ENCODE measurements at regions not wholly inside any gene's neighbourhood (a gene's known extent, or its start where the extent isn't known, plus 50 kb on each side); places are given as distances from the start of the nearest gene placed in this dataset.

- DNase-seq (ENCODE audit: low spot score), result no peak
- Mint-ChIP-seq H3K27me3 (ENCODE audit: unreplicated experiment) (peaks cover 2% of the 10 kb centered on the region), H3K4me1 (ENCODE audit: unreplicated experiment) (no peaks in the 10 kb centered on the region), H3K36me3 (ENCODE audit: low read depth, unreplicated experiment) (no peaks in the 10 kb centered on the region), H3K4me3 (ENCODE audit: unreplicated experiment) (no peak overlapping the region), H3K9me3 (ENCODE audit: unreplicated experiment) (peaks cover 4% of the 10 kb centered on the region), H3K27ac (ENCODE audit: unreplicated experiment) (no peak overlapping the region)
- TF ChIP-seq CTCF (IDR thresholded peaks at IDR 0.05; ENCODE audit: unreplicated experiment), result no peak
These were observed 105.5 kb upstream of the NPSR1 start for GRCh38 chr7:34552502-34552901.

- Mint-ChIP-seq H3K9me3 (ENCODE audit: unreplicated experiment) (no peaks in the 10 kb centered on the region), H3K4me1 (ENCODE audit: unreplicated experiment) (no peaks in the 10 kb centered on the region), H3K4me3 (ENCODE audit: unreplicated experiment) (no peak overlapping the region), H3K27ac (ENCODE audit: unreplicated experiment) (no peak overlapping the region), H3K27me3 (ENCODE audit: unreplicated experiment) (no peaks in the 10 kb centered on the region), H3K36me3 (ENCODE audit: low read depth, unreplicated experiment) (no peaks in the 10 kb centered on the region)
- no peak for DNase-seq (ENCODE audit: low spot score)
- no peak for TF ChIP-seq CTCF (IDR thresholded peaks at IDR 0.05; ENCODE audit: unreplicated experiment)
These were observed 100.0 kb upstream of the NPSR1 start for GRCh38 chr7:34558022-34558421.

GRCh38 chr7:34564091-34564490 lies 93.9 kb upstream of the NPSR1 start:
- no peak for TF ChIP-seq CTCF (IDR thresholded peaks at IDR 0.05; ENCODE audit: unreplicated experiment)
- no peaks in the 10 kb centered on the region for H3K4me1 Mint-ChIP-seq (ENCODE audit: unreplicated experiment)
- no peak overlapping the region for H3K27ac Mint-ChIP-seq (ENCODE audit: unreplicated experiment)
- no peaks in the 10 kb centered on the region for H3K9me3 Mint-ChIP-seq (ENCODE audit: unreplicated experiment)
- no peak for DNase-seq (ENCODE audit: low spot score)
- H3K4me3 Mint-ChIP-seq (ENCODE audit: unreplicated experiment), result no peak overlapping the region
- no peaks in the 10 kb centered on the region for H3K36me3 Mint-ChIP-seq (ENCODE audit: low read depth, unreplicated experiment)
- H3K27me3 Mint-ChIP-seq (ENCODE audit: unreplicated experiment), result no peaks in the 10 kb centered on the region

- Mint-ChIP-seq H3K27me3 (ENCODE audit: unreplicated experiment) (no peaks in the 10 kb centered on the region), H3K4me1 (ENCODE audit: unreplicated experiment) (no peaks in the 10 kb centered on the region)
These were observed 90.1 kb upstream of the NPSR1 start for GRCh38 chr7:34567906-34568305.

More at GRCh38 chr7:34567906-34568305, 90.1 kb upstream of the NPSR1 start:
- Mint-ChIP-seq H3K27ac (ENCODE audit: unreplicated experiment) (no peak overlapping the region), H3K4me3 (ENCODE audit: unreplicated experiment) (no peak overlapping the region), H3K9me3 (ENCODE audit: unreplicated experiment) (no peaks in the 10 kb centered on the region), H3K36me3 (ENCODE audit: low read depth, unreplicated experiment) (no peaks in the 10 kb centered on the region)
- DNase-seq (ENCODE audit: low spot score), result no peak
- no peak for TF ChIP-seq CTCF (IDR thresholded peaks at IDR 0.05; ENCODE audit: unreplicated experiment)

Data from endothelial cell (in vitro differentiated cells).